GM12892 (cell line): ENCODE measurements at regions not wholly inside any gene's neighbourhood (a gene's known extent, or its start where the extent isn't known, plus 50 kb on each side); places are given as distances from the start of the nearest gene placed in this dataset.

Source experiments
- DNase-seq: peaks from one replicate; pipeline ENCODE4 v3.0.0; 2011; ENCODE audit not compliant: insufficient read length
- FAIRE-seq: peaks from 2 replicates; lab custom pipeline; 2011; peaks lifted over from hg19 to GRCh38; lab: Jason Lieb, UNC
- POLR2A ChIP-seq: IDR thresholded peaks from 2 replicates; pipeline ENCODE4 v1.6.1; 2011; ENCODE audit warnings: low read depth, low read length, control low read depth
- POLR2AphosphoS5 ChIP-seq: IDR thresholded peaks from 2 replicates; pipeline ENCODE4 v1.6.1; 2011; ENCODE audit warnings: low read depth, low read length, control low read depth
- TAF1 ChIP-seq: IDR thresholded peaks from 2 replicates; pipeline ENCODE4 v1.6.1; 2011; ENCODE audit warnings: low read depth, mild to moderate bottlenecking, control low read depth, low read length, borderline replicate concordance

DNA sequence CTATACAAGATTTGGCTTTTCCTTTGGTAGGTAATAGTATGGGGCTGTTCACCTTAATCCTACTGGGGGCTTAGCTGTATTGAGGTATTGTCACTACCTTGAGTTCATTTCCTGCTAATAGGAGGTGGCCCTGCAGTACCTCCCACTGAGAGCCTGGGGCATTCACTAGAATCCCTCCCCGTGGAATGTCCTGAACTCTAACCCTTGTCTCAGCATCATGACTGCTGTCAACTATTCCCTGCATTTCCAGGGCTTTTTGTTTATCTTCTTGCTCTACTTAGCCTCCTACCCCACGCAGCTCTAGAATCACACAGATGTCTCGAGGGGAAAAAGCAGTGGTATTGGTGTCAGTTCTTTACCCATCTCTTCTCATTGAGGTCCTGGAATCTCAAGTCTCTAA is 542.3 kb downstream of the METTL4 start:
- DNase-seq (no peak), FAIRE-seq (no peak)
- TF ChIP-seq POLR2A (no peak), TAF1 (no peak), POLR2AphosphoS5 (no peak)

DNA sequence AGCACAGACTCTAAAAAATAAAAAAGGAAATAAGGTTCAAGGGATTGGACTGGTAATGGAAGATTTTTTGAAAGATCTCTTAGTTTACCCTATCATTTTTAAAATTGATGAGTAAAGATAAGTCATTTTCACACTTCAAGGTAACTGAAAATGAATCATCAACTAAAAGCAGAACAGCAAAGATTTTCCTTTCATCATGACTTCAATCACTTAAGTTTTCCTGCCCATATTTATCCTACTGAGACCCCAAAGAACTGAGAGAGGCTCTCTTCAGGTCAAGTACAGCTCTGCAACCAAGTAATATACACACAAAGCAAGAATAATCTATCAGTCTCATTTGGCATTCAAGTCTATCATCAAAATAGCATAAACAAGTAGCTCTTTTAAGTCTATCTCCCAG is 540.7 kb downstream of the METTL4 start:
- FAIRE-seq: no peak
- DNase-seq: no peak
- TF ChIP-seq POLR2AphosphoS5 (no peak), POLR2A (no peak), TAF1 (no peak)

DNA sequence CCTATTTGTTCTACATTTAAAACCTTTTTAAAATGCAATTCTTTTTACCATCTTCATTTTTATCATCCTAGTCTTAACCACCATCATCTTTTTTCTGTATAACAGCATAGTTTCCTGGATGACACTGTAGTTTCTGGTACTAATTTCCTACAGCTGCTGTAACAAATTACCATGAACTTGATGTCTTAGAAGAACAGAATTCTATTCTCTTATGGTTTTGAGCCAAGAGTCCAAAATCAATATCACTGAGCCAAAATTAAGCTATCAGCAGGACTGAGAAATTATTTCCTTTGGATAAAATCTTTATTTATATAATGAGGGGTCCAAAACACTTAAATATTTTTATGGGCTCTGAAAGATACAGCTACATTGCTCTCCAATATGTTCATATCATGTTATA is 539.3 kb downstream of the METTL4 start:
- FAIRE-seq (no peak), DNase-seq (no peak)
- TF ChIP-seq TAF1 (no peak), POLR2AphosphoS5 (no peak), POLR2A (no peak)

DNA sequence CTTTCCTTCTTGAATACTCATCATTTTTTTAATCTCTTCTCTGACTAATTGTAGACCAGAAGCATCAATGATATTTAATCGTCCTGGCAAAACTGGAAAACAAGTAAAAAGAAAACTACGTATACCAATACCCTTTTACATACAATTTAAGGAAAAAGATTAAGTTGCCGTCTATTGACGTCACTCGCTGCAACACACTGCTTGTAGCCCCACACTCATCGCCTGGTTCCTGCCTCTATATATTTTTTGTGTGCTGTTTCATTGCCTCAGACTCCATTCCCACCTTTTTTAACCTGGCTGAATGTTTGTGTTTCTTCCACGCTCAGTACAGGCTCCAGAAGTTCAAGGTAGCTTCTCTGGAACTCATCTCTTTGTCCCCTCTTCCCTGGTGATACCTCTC is 536.2 kb downstream of the METTL4 start:
- TF ChIP-seq TAF1 (no peak), POLR2A (no peak), POLR2AphosphoS5 (no peak)
- FAIRE-seq: no peak
- DNase-seq: no peak

DNA sequence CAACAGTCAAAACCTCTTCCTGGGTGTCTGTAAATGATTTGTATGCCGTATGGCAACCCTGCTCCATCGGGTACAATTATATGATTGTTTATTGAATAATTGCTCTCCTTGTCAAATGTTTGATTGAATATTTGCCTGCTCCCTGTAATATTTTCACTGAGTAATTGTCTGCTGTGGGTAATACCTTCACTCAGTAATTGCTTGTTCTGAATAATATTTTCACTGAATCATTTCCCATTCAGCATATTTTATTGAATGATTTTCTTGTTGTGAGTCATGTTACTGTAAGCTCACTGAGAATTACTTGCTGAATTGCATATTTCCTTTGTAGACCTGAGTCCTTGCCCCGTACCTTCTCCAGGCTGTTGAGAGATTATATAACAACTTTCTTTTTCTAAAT is 535.2 kb downstream of the METTL4 start:
- TF ChIP-seq TAF1 (no peak), POLR2A (no peak), POLR2AphosphoS5 (no peak)
- FAIRE-seq (no peak), DNase-seq (no peak)

DNA sequence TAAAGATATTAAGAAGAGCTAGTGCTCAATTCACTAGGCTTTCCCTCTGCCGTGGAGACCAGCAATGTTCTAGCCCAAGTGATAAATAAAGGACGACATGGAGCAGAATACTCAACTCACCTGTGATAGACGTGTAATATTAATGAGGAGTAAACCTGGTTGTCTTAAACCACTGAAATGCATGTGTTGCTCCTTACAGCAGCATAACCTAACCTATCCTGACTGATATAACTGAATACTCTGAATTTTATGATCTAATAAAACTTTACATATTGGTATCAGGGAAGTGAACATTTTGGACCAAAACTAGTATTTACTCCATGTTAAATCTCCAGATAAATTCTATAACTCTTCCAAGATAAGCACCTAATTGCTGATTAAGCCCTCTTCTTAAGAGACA is 531.0 kb downstream of the METTL4 start:
- no peak for FAIRE-seq
- no peak for DNase-seq
- TF ChIP-seq TAF1 (no peak), POLR2AphosphoS5 (no peak), POLR2A (no peak)

DNA sequence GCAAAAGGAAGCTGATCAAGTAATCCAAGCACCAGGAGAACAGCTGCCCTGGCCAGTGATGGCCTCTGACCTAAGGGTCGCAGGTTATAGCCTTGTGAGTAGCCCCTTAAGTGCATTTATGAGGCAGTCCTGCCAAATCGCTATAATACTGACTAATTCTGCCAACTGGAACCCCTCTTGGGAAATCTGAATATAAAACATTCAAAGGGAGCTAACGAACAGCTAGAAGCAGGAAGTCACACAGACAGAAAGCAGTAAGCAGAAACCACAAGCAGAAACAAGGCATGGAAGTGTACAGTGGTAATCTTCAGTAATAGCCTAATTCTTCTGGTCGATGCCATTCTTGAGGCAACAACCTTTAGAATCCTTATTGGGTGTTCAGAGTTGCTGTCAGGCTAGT is 521.3 kb downstream of the METTL4 start:
- no peak for TF ChIP-seq POLR2AphosphoS5
- no peak for TF ChIP-seq TAF1
- no peak for TF ChIP-seq POLR2A
- DNase-seq: no peak
- no peak for FAIRE-seq

DNA sequence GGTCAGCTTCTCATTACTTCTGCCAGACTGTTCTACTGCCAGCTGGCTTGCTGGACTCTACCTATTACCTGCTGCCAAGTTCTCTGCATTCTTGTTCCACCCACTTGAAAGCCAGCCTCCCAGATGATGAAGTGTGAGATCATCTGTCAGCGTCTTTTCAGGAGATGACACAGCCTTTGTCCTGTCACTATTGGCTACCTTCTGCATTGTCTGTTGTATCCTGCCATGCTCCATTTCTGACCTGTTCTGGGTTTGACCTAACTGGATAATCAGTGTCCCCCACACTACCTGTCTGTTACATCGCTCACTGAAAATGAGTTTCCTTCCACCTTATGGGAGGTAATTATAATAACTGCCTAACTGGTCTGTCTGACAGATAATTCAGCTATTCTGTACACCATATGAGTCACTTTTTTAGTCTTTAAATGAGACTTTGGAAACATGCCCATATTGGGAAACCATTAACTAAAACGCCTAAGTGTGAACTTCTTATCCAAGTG is 520.6 kb downstream of the METTL4 start:
- DNase-seq: no peak
- FAIRE-seq: no peak
- TF ChIP-seq TAF1 (no peak), POLR2A (no peak), POLR2AphosphoS5 (no peak)

DNA sequence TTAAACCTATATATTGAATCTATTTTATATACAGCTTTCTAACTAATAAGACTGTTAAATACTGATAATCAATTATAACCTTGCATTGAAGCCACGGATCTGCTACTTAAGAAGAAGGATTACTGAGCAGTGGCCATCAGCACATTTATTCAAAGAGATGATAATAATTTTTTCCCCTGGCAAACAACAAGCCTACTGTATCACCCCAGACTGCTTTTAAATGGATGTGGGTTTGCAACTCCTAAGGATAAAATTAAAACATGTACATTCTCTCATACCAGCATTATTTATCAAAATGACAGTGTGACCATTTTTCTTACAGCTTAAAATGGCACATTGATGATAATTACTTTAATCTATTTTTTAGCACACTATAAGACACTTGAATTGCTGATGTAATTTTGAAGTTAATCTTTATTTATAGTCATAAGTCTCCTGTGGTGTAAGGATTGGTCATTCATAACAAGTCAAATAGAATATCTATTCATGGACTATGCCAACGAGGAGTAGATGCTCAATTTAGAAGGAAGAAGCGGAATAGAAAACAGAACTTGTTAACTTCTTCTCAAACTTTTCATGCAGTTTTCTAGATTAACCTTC is 517.7 kb downstream of the METTL4 start:
- no peak for TF ChIP-seq TAF1
- TF ChIP-seq POLR2A: no peak
- no peak for TF ChIP-seq POLR2AphosphoS5
- FAIRE-seq (no peak), DNase-seq (no peak)

DNA sequence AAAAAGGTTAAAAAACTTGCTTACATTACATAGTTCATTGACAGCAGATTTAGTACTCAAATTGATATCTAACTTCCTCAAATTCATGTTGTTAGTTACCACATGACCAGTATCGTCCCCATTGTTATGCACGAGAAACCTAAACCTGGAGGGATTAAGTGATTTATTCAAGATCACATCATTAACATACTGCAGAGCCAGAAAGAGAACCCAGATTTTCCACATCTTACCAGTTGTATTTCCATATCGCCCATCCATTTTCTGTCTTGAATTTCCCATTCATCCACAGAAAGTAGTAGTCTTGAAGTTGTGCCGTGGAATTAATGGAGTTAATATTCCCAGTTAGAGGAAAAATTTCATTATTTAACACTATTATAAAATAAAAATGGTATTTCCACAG is 512.0 kb downstream of the METTL4 start:
- DNase-seq: no peak
- FAIRE-seq: no peak
- TF ChIP-seq POLR2A (no peak), TAF1 (no peak), POLR2AphosphoS5 (no peak)

DNA sequence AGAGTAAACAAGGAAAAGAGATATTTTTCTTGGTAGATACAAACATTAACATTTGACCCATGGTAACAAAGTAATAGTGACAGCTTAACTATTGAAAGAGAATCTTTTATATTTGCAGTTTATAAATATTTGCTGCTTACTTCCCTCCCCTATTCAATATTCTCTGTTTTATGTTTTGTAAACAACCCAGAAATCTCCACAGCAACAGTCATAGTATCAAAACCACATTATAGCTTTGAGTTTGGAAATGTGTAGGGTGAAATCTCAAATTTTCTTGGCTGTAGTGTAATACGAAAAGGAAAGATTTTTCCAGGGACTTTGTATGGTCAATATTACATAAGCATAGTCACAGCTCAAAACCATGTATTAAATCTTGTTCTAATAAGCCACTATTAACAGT is 511.2 kb downstream of the METTL4 start:
- no peak for FAIRE-seq
- TF ChIP-seq POLR2A (no peak), TAF1 (no peak), POLR2AphosphoS5 (no peak)
- DNase-seq: no peak

DNA sequence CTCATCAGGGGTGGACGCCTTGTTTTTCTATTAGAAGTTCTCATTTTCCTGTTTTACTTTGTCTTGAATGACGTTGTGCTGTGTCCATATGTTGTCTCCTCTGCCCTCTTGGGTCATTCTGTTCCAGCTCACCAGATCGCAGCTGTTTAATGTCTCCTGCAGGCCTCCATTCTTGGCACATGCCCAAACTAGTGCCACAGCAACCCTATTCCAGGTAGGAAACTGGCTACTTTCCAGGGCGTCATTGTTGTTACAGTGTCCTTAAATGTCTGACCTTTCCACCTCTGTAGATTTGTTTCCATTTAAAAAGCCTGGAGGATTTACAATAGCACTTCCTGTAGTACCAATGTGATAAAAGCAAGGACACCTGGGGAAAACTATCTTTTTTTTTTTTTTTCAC is 500.7 kb downstream of the METTL4 start:
- DNase-seq: no peak
- no peak for FAIRE-seq
- no peak for TF ChIP-seq TAF1
